Ishikawa (cell line): ENCODE measurements at regions not wholly inside any gene's neighbourhood (a gene's known extent, or its start where the extent isn't known, plus 50 kb on each side); places are given as distances from the start of the nearest gene placed in this dataset.

ENCODE experiments used
- CREB1 ChIP-seq: IDR thresholded peaks from 2 replicates; pipeline ENCODE4 v1.6.1; 2012; ENCODE audit warnings: low read depth
- EGR1 ChIP-seq: IDR thresholded peaks from 2 replicates; pipeline ENCODE4 v1.6.1; 2012
- EP300 ChIP-seq: IDR thresholded peaks from 2 replicates; pipeline ENCODE4 v1.6.1; 2012; ENCODE audit warnings: borderline replicate concordance
- FOXM1 ChIP-seq: IDR thresholded peaks from 2 replicates; pipeline ENCODE4 v1.6.1; 2012; ENCODE audit warnings: low read depth, borderline replicate concordance
- NFIC ChIP-seq: IDR thresholded peaks from 2 replicates; pipeline ENCODE4 v1.6.1; 2012
- RAD21 ChIP-seq: IDR thresholded peaks from 2 replicates; pipeline ENCODE4 v1.6.1; 2012; ENCODE audit warnings: low read depth
- TAF1 ChIP-seq: IDR thresholded peaks from 2 replicates; pipeline ENCODE4 v1.6.1; 2012; ENCODE audit warnings: low read depth, mild to moderate bottlenecking
- TCF12 ChIP-seq: IDR thresholded peaks from 2 replicates; pipeline ENCODE4 v1.6.1; 2012; ENCODE audit warnings: low read depth
- USF1 ChIP-seq: IDR thresholded peaks from 2 replicates; pipeline ENCODE4 v1.6.1; 2012
- YY1 ChIP-seq: IDR thresholded peaks from 2 replicates; pipeline ENCODE4 v1.6.1; 2012; ENCODE audit warnings: low read depth
- ZBTB7A ChIP-seq: IDR thresholded peaks from 2 replicates; pipeline ENCODE4 v1.6.1; 2012; ENCODE audit warnings: low read depth
- TF ChIP-seq, protein P1 (sequence below): IDR thresholded peaks from 2 replicates; pipeline ENCODE4 v1.6.1; 2012
- TF ChIP-seq, protein P2 (sequence below): IDR thresholded peaks from 2 replicates; pipeline ENCODE4 v1.6.1; 2012; ENCODE audit warnings: low read depth, mild to moderate bottlenecking

- TF ChIP-seq EP300, result no peak
- TF ChIP-seq, protein P1, sequence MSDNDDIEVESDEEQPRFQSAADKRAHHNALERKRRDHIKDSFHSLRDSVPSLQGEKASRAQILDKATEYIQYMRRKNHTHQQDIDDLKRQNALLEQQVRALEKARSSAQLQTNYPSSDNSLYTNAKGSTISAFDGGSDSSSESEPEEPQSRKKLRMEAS, result no peak
- no peak for TF ChIP-seq RAD21
- TF ChIP-seq, protein P2, sequence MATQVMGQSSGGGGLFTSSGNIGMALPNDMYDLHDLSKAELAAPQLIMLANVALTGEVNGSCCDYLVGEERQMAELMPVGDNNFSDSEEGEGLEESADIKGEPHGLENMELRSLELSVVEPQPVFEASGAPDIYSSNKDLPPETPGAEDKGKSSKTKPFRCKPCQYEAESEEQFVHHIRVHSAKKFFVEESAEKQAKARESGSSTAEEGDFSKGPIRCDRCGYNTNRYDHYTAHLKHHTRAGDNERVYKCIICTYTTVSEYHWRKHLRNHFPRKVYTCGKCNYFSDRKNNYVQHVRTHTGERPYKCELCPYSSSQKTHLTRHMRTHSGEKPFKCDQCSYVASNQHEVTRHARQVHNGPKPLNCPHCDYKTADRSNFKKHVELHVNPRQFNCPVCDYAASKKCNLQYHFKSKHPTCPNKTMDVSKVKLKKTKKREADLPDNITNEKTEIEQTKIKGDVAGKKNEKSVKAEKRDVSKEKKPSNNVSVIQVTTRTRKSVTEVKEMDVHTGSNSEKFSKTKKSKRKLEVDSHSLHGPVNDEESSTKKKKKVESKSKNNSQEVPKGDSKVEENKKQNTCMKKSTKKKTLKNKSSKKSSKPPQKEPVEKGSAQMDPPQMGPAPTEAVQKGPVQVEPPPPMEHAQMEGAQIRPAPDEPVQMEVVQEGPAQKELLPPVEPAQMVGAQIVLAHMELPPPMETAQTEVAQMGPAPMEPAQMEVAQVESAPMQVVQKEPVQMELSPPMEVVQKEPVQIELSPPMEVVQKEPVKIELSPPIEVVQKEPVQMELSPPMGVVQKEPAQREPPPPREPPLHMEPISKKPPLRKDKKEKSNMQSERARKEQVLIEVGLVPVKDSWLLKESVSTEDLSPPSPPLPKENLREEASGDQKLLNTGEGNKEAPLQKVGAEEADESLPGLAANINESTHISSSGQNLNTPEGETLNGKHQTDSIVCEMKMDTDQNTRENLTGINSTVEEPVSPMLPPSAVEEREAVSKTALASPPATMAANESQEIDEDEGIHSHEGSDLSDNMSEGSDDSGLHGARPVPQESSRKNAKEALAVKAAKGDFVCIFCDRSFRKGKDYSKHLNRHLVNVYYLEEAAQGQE, result no peak
- no peak for TF ChIP-seq EGR1
- TF ChIP-seq FOXM1, result no peak
- TF ChIP-seq YY1, result no peak
- TF ChIP-seq TAF1, result no peak
- TF ChIP-seq USF1, result no peak
- no peak for TF ChIP-seq ZBTB7A
- TF ChIP-seq CREB1, result no peak
- TF ChIP-seq NFIC, result no peak
- no peak for TF ChIP-seq TCF12
Observed at GRCh38 chr4:188858696-188859095, 719.5 kb downstream of the TRIML1 start.
